ENCODE measurements at regions not wholly inside any gene's neighbourhood (a gene's known extent, or its start where the extent isn't known, plus 50 kb on each side); places are given as distances from the start of the nearest gene placed in this dataset.
"Not testable (repeated sequence)": the region's sequence is repeated elsewhere in the genome, so short reads cannot be mapped to it uniquely, and the experiment has no call there.

GRCh38 chr5:91639744-91640143, 256.6 kb upstream of the ARRDC3 start:
- no peak for DNase-seq

- no peak for DNase-seq
These were observed 254.9 kb upstream of the ARRDC3 start for GRCh38 chr5:91638010-91638409.

GRCh38 chr5:91635950-91636734, 253.0 kb upstream of the ARRDC3 start:
- no peak for DNase-seq

- no peak for DNase-seq
These were observed 249.8 kb upstream of the ARRDC3 start for GRCh38 chr5:91632871-91633270.

- no peak for DNase-seq
These were observed 228.6 kb upstream of the ARRDC3 start for GRCh38 chr5:91611746-91612145.

- DNase-seq = no peak
These were observed 224.6 kb upstream of the ARRDC3 start for GRCh38 chr5:91607675-91608074.

GRCh38 chr5:91599863-91600262, 216.7 kb upstream of the ARRDC3 start:
- no peak for DNase-seq

- DNase-seq = peak; percentile 5
These were observed 215.1 kb upstream of the ARRDC3 start for GRCh38 chr5:91598216-91598615.

- no peak for DNase-seq
These were observed 212.3 kb upstream of the ARRDC3 start for GRCh38 chr5:91595424-91595823.

GRCh38 chr5:91591076-91591475, 208.0 kb upstream of the ARRDC3 start:
- no peak for DNase-seq

- DNase-seq = no peak
These were observed 203.1 kb upstream of the ARRDC3 start for GRCh38 chr5:91586232-91586631.

- DNase-seq = no peak
These were observed 201.2 kb upstream of the ARRDC3 start for GRCh38 chr5:91584352-91584751.

- DNase-seq = not testable (repeated sequence)
These were observed 182.9 kb upstream of the ARRDC3 start for GRCh38 chr5:91566012-91566411.

GRCh38 chr5:91562922-91563321, 179.8 kb upstream of the ARRDC3 start:
- DNase-seq = no peak

- DNase-seq = no peak
These were observed 158.6 kb upstream of the ARRDC3 start for GRCh38 chr5:91541696-91542095.

GRCh38 chr5:91538179-91538578, 155.1 kb upstream of the ARRDC3 start:
- no peak for DNase-seq

GRCh38 chr5:91535499-91535898, 152.4 kb upstream of the ARRDC3 start:
- no peak for DNase-seq

GRCh38 chr5:91534332-91534731, 151.2 kb upstream of the ARRDC3 start:
- no peak for DNase-seq

- DNase-seq = no peak
These were observed 149.7 kb upstream of the ARRDC3 start for GRCh38 chr5:91532779-91533178.

GRCh38 chr5:91532281-91532680, 149.2 kb upstream of the ARRDC3 start:
- no peak for DNase-seq

- DNase-seq = no peak
These were observed 145.7 kb upstream of the ARRDC3 start for GRCh38 chr5:91528831-91529230.

- DNase-seq = no peak
These were observed 138.7 kb upstream of the ARRDC3 start for GRCh38 chr5:91521785-91522184.

- no peak for DNase-seq
These were observed 138.2 kb upstream of the ARRDC3 start for GRCh38 chr5:91521334-91521733.

GRCh38 chr5:91514400-91514799, 131.3 kb upstream of the ARRDC3 start:
- DNase-seq = no peak

GRCh38 chr5:91503321-91503720, 120.2 kb upstream of the ARRDC3 start:
- no peak for DNase-seq
